Stimulated activated CD4-positive, alpha-beta T cell treated with anti-CD3 and anti-CD28 coated beads, Interleukin-2, amount 100 ng/mL, for 24 hours (primary cell): ENCODE measurements at regions not wholly inside any gene's neighbourhood (a gene's known extent, or its start where the extent isn't known, plus 50 kb on each side); places are given as distances from the start of the nearest gene placed in this dataset.

ENCODE experiments used
- DNase-seq, 2 donors: peaks; one replicate each; pipeline ENCODE4 v3.0.0-alpha.2; 2020

- no peak for DNase-seq
Measured at GRCh38 chr22:49334449-49334789, 493.3 kb downstream of the BRD1 start.

GRCh38 chr22:49333206-49333605 is 494.5 kb downstream of the BRD1 start:
- DNase-seq = no peak

- DNase-seq = no peak
Measured at GRCh38 chr22:49332691-49333090, 495.0 kb downstream of the BRD1 start.

- DNase-seq = no peak
Measured at GRCh38 chr22:49331878-49332277, 495.8 kb downstream of the BRD1 start.

GRCh38 chr22:49331223-49331815 is 496.4 kb downstream of the BRD1 start:
- no peak for DNase-seq

GRCh38 chr22:49330421-49331222 is 497.1 kb downstream of the BRD1 start:
- no peak for DNase-seq

GRCh38 chr22:49329636-49330035 is 498.0 kb downstream of the BRD1 start:
- DNase-seq = no peak

GRCh38 chr22:49328630-49329405 is 498.9 kb downstream of the BRD1 start:
- no peak for DNase-seq

GRCh38 chr22:49328118-49328475 is 499.6 kb downstream of the BRD1 start:
- DNase-seq = no peak

GRCh38 chr22:49327411-49328117 is 500.1 kb downstream of the BRD1 start:
- no peak for DNase-seq

- no peak for DNase-seq
Measured at GRCh38 chr22:49326558-49326957, 501.1 kb downstream of the BRD1 start.

GRCh38 chr22:49325531-49326395 is 501.9 kb downstream of the BRD1 start:
- DNase-seq = no peak

GRCh38 chr22:49324527-49325491 is 502.9 kb downstream of the BRD1 start:
- no peak for DNase-seq

- no peak for DNase-seq
Measured at GRCh38 chr22:49323751-49324415, 503.8 kb downstream of the BRD1 start.

- DNase-seq = no peak
Measured at GRCh38 chr22:49322861-49323622, 504.6 kb downstream of the BRD1 start.

GRCh38 chr22:49322231-49322630 is 505.4 kb downstream of the BRD1 start:
- no peak for DNase-seq

GRCh38 chr22:49321477-49322055 is 506.1 kb downstream of the BRD1 start:
- no peak for DNase-seq

- DNase-seq = no peak
Measured at GRCh38 chr22:49320714-49321476, 506.8 kb downstream of the BRD1 start.

- no peak for DNase-seq
Measured at GRCh38 chr22:49317369-49317768, 510.3 kb downstream of the BRD1 start.
